HEK293 (cell line): ENCODE measurements at regions not wholly inside any gene's neighbourhood (a gene's known extent, or its start where the extent isn't known, plus 50 kb on each side); places are given as distances from the start of the nearest gene placed in this dataset.

Source experiments
- CTCF ChIA-PET: fragments of 350-600 bp; formaldehyde crosslinking; extraction: SDS; loops from one replicate; lab custom pipeline; 2021; ENCODE audit warnings: antibody characterized with exemption; lab: Yijun Ruan, JAX
- POLR2A ChIA-PET: fragments of 300-600 bp; formaldehyde crosslinking; extraction: SDS; loops from one replicate; lab custom pipeline; 2020; ENCODE audit warnings: antibody characterized with exemption, inconsistent platforms; lab: Yijun Ruan, JAX
- H3K27ac ChIP-seq: fragments of 200-500 bp; sonication (Bioruptor generic); 2 replicates; pipeline ENCODE4 v1.5.1; 2014; ENCODE audit warnings: low read depth, low read length, control low read depth, inconsistent platforms; ENCODE audit errors: extremely low read depth
- H3K36me3 ChIP-seq, 2 experiments: fragments of 200-500 bp in 1 of 2; sonication (Bioruptor generic) in 1 of 2; 1 replicate in 1 of 2; 2 replicates in 1 of 2; pipeline ENCODE4 v1.5.1; 2014 to 2017; ENCODE audit warnings: inconsistent platforms in 2 of 2, low read length in 2 of 2; ENCODE audit not compliant: control insufficient read depth in 2 of 2, insufficient read depth in 1 of 2
- H3K4me1 ChIP-seq: fragments of 200-500 bp; sonication (Bioruptor generic); 2 replicates; pipeline ENCODE4 v1.5.1; 2014; ENCODE audit warnings: mild to moderate bottlenecking, low read length, inconsistent platforms; ENCODE audit not compliant: control insufficient read depth, insufficient read depth
- H3K4me3 ChIP-seq: 2 replicates; pipeline ENCODE4 v1.5.1; 2011; ENCODE audit warnings: low read depth, mild to moderate bottlenecking, control low read depth, low read length, moderate library complexity
- H3K9me3 ChIP-seq: fragments of 200-500 bp; sonication (Bioruptor generic); 2 replicates; pipeline ENCODE4 v1.5.1; 2014; ENCODE audit warnings: low read depth, low read length, inconsistent platforms; ENCODE audit not compliant: control insufficient read depth, insufficient read depth
- GFI1B ChIP-seq: fragments of 450-650 bp; formaldehyde crosslinking; IDR thresholded peaks from 2 replicates; pipeline ENCODE4 v1.5.1; 2016; ENCODE audit warnings: missing biosample characterization, missing genetic modification characterization
- IKZF3 ChIP-seq: fragments of 450-650 bp; IDR thresholded peaks from 2 replicates; pipeline ENCODE4 v1.5.0; 2018; ENCODE audit warnings: missing biosample characterization, mild to moderate bottlenecking, missing genetic modification characterization, moderate library complexity
- MYNN ChIP-seq: fragments of 450-650 bp; formaldehyde crosslinking; IDR thresholded peaks from 2 replicates; pipeline ENCODE4 v1.5.1; 2016; ENCODE audit warnings: missing biosample characterization, missing genetic modification characterization, borderline replicate concordance
- SETDB1 ChIP-seq: IDR thresholded peaks from one replicate; pipeline ENCODE4 v1.6.1; 2017; ENCODE audit warnings: mild to moderate bottlenecking, low read length, moderate library complexity, mixed read lengths; ENCODE audit not compliant: insufficient read length
- SP7 ChIP-seq: fragments of 450-650 bp; formaldehyde crosslinking; IDR thresholded peaks from 2 replicates; pipeline ENCODE4 v1.5.1; 2016; ENCODE audit warnings: missing biosample characterization, missing genetic modification characterization
- ZBTB17 ChIP-seq: fragments of 450-650 bp; formaldehyde crosslinking; IDR thresholded peaks from 2 replicates; pipeline ENCODE4 v1.5.1; 2016; ENCODE audit warnings: missing biosample characterization, missing genetic modification characterization
- ZBTB8A ChIP-seq: fragments of 450-650 bp; formaldehyde crosslinking; IDR thresholded peaks from 2 replicates; pipeline ENCODE4 v1.5.1; 2016; ENCODE audit warnings: missing biosample characterization, missing genetic modification characterization
- ZFP69B ChIP-seq: fragments of 450-650 bp; formaldehyde crosslinking; IDR thresholded peaks from 2 replicates; pipeline ENCODE4 v1.5.1; 2016; ENCODE audit warnings: missing biosample characterization, missing genetic modification characterization
- ZNF112 ChIP-seq: fragments of 450-650 bp; formaldehyde crosslinking; IDR thresholded peaks from 2 replicates; pipeline ENCODE4 v1.5.0; 2017; ENCODE audit warnings: missing biosample characterization, missing genetic modification characterization
- ZNF169 ChIP-seq: fragments of 450-650 bp; formaldehyde crosslinking; IDR thresholded peaks from 2 replicates; pipeline ENCODE4 v1.5.1; 2016; ENCODE audit warnings: missing biosample characterization, missing genetic modification characterization
- ZNF174 ChIP-seq: fragments of 450-650 bp; formaldehyde crosslinking; IDR thresholded peaks from 2 replicates; pipeline ENCODE4 v1.5.0; 2017; ENCODE audit warnings: missing biosample characterization, mild to moderate bottlenecking, missing genetic modification characterization
- ZNF19 ChIP-seq: fragments of 450-650 bp; formaldehyde crosslinking; IDR thresholded peaks from 2 replicates; pipeline ENCODE4; 2016; ENCODE audit warnings: missing biosample characterization, missing genetic modification characterization, low read depth
- ZNF398 ChIP-seq: fragments of 450-650 bp; formaldehyde crosslinking; IDR thresholded peaks from 2 replicates; pipeline ENCODE4 v1.5.1; 2017; ENCODE audit warnings: missing biosample characterization, missing genetic modification characterization
- ZNF433 ChIP-seq: fragments of 450-650 bp; formaldehyde crosslinking; IDR thresholded peaks from 2 replicates; pipeline ENCODE4 v1.5.1; 2016; ENCODE audit warnings: missing biosample characterization, missing genetic modification characterization, low read depth
- ZNF48 ChIP-seq: fragments of 450-650 bp; formaldehyde crosslinking; IDR thresholded peaks from 2 replicates; pipeline ENCODE4 v1.5.1; 2016; ENCODE audit warnings: missing biosample characterization, missing genetic modification characterization
- ZNF510 ChIP-seq: fragments of 450-650 bp; formaldehyde crosslinking; IDR thresholded peaks from 2 replicates; pipeline ENCODE4 v1.5.1; 2018; ENCODE audit warnings: mild to moderate bottlenecking, missing genetic modification characterization, missing biosample characterization; ENCODE audit not compliant: insufficient replicate concordance
- ZNF530 ChIP-seq: fragments of 450-650 bp; formaldehyde crosslinking; IDR thresholded peaks from 2 replicates; pipeline ENCODE4 v1.5.1; 2016; ENCODE audit warnings: low read depth, missing biosample characterization, missing genetic modification characterization
- ZNF558 ChIP-seq: fragments of 450-650 bp; formaldehyde crosslinking; IDR thresholded peaks from 2 replicates; pipeline ENCODE4 v1.5.1; 2016; ENCODE audit warnings: missing biosample characterization, missing genetic modification characterization
- ZNF624 ChIP-seq: fragments of 450-650 bp; formaldehyde crosslinking; IDR thresholded peaks from 2 replicates; pipeline ENCODE4 v1.5.1; 2017; ENCODE audit warnings: missing biosample characterization, missing genetic modification characterization
- ZNF791 ChIP-seq: fragments of 450-650 bp; formaldehyde crosslinking; IDR thresholded peaks from 2 replicates; pipeline ENCODE4 v1.5.1; 2016; ENCODE audit warnings: missing biosample characterization, missing genetic modification characterization
- ZNF843 ChIP-seq: fragments of 450-650 bp; formaldehyde crosslinking; IDR thresholded peaks from 2 replicates; pipeline ENCODE4 v1.5.1; 2016; ENCODE audit warnings: missing biosample characterization, missing genetic modification characterization
- TF ChIP-seq, protein P1 (sequence below): fragments of 450-650 bp; formaldehyde crosslinking; IDR thresholded peaks from 2 replicates; pipeline ENCODE4 v1.5.1; 2016; ENCODE audit warnings: missing biosample characterization, missing genetic modification characterization

DNA sequence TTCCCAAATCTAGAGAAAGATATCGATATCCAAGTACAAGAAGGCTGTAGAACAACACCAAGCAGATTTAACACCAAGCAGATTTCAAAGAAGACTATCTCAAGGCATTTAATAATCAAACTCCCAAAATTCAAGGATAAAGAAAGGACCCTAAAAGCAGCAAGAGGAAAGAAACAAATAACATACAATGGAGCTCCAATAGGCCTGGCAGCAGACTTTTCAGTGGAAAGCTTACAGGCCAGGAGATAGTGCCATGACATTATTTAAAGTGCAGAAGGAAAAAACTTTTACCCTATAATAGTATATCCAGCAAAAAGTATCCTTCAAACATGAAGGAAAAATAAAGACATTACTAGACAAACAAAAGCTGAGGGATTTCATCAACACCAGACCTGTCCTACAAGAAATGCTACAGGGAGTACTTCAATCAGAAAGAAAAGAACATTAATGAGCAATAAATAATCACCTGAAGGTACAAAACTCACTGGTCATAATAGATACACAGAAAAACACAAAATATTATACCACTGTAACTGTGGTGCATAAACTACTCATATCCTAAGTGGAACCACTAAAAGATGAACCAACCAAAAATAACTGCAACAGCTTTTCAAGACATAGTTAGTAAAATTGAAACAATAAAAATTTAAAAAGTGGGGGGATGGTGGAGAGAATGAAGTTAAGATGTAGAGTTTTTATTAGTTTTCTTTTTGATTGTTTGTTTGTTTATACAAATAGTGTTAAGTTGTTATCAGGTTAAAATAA is 267.2 kb downstream of the AUH start:
- no peaks in the 10 kb centered on the region for H3K9me3 ChIP-seq
- H3K4me3 ChIP-seq, result no peak overlapping the region
- H3K4me1 ChIP-seq, result peaks cover 1% of the 10 kb centered on the region; the same call in 1 of the 2 replicates
- TF ChIP-seq SETDB1, result peak; percentile 62
- peak; percentile 95 for TF ChIP-seq ZNF791 (tag by site-specific recombination)
- no peak for TF ChIP-seq ZNF558 (tag by site-specific recombination)
- no peak for TF ChIP-seq ZNF433
- CTCF ChIA-PET, result interaction anchor here (1.6 kb wide), 1 partner anchor 179 kb away, joined by 3 read pairs; no protein-coding TSS in a partner anchor
- no peaks in the 10 kb centered on the region for H3K36me3 ChIP-seq
- no peak overlapping the region for H3K27ac ChIP-seq
- POLR2A ChIA-PET, result interaction anchor here (0.6 kb wide), 1 partner anchor 45 kb away, joined by 4 read pairs; no protein-coding TSS in a partner anchor

DNA sequence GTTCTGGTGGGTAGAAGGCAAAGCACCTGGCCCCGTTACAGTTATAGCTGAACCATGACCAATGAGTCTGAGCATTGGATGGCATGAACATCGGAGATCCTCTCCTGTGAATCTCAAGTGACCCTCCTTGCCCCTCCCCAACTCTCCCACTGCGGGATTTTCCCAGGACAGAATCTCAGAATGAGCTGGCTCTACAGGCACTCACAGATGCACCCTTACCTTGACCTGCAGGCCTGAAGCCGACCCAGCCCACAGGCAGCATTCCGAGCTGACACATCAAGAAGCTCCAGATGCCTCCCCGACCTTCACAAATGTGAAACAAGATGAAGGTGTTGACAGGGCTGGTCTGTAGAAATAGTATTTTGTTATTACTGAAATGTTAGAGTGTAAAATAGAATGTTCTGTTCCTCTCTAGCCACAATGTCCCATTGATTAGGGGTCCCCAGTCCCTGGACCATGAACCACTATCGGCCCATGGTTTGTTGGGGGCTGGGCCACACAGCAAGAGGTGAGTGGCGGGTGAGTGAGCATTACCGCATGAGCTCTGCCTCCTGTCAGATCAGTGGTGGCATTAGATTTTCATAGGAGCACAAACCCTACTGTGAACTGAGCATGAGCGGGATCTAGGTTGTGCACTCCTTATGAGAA is 263.4 kb downstream of the AUH start:
- peaks cover 12% of the 10 kb centered on the region for H3K4me1 ChIP-seq
- H3K9me3 ChIP-seq, result no peaks in the 10 kb centered on the region
- TF ChIP-seq, protein P1, sequence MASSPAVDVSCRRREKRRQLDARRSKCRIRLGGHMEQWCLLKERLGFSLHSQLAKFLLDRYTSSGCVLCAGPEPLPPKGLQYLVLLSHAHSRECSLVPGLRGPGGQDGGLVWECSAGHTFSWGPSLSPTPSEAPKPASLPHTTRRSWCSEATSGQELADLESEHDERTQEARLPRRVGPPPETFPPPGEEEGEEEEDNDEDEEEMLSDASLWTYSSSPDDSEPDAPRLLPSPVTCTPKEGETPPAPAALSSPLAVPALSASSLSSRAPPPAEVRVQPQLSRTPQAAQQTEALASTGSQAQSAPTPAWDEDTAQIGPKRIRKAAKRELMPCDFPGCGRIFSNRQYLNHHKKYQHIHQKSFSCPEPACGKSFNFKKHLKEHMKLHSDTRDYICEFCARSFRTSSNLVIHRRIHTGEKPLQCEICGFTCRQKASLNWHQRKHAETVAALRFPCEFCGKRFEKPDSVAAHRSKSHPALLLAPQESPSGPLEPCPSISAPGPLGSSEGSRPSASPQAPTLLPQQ (tag by site-specific recombination), result no peak
- no peak for TF ChIP-seq ZNF398 (tag by site-specific recombination)
- TF ChIP-seq ZNF19 (tag by site-specific recombination), result no peak
- TF ChIP-seq IKZF3 (tag by site-specific recombination), result no peak
- TF ChIP-seq ZNF530 (tag by site-specific recombination), result no peak
- no peak for TF ChIP-seq MYNN (tag by site-specific recombination)
- no peak for TF ChIP-seq ZNF174 (tag by site-specific recombination)
- no peak for TF ChIP-seq ZBTB8A (tag by site-specific recombination)
- no peak for TF ChIP-seq ZNF112 (tag by site-specific recombination)
- TF ChIP-seq GFI1B, result no peak
- TF ChIP-seq SP7 (tag by site-specific recombination), result no peak
- no peak for TF ChIP-seq ZNF169 (tag by site-specific recombination)
- TF ChIP-seq ZFP69B, result no peak
- no peak for TF ChIP-seq ZNF624 (tag by site-specific recombination)
- TF ChIP-seq ZNF510, result no peak
- no peak for TF ChIP-seq ZNF48 (tag by site-specific recombination)
- no peak for TF ChIP-seq ZBTB17 (tag by site-specific recombination)
- no peak for TF ChIP-seq ZNF843 (tag by site-specific recombination)
- H3K36me3 ChIP-seq, result no peaks in the 10 kb centered on the region
- H3K27ac ChIP-seq, result no peak overlapping the region
- POLR2A ChIA-PET, result no interaction called here
- no peak overlapping the region for H3K4me3 ChIP-seq
- CTCF ChIA-PET, result interaction anchor here (0.6 to 2.8 kb wide), 3 partner anchors 9 to 628 kb away, joined by 3 to 11 read pairs (median 4); no protein-coding TSS in a partner anchor
